AML-193 (cell line): ENCODE measurements at regions not wholly inside any gene's neighbourhood (a gene's known extent, or its start where the extent isn't known, plus 50 kb on each side); places are given as distances from the start of the nearest gene placed in this dataset.

Experiments used
- DNase-seq, 2 experiments: peaks; one replicate each; lab custom pipeline; 2025; lab: John Stamatoyannopoulos, UW

DNA sequence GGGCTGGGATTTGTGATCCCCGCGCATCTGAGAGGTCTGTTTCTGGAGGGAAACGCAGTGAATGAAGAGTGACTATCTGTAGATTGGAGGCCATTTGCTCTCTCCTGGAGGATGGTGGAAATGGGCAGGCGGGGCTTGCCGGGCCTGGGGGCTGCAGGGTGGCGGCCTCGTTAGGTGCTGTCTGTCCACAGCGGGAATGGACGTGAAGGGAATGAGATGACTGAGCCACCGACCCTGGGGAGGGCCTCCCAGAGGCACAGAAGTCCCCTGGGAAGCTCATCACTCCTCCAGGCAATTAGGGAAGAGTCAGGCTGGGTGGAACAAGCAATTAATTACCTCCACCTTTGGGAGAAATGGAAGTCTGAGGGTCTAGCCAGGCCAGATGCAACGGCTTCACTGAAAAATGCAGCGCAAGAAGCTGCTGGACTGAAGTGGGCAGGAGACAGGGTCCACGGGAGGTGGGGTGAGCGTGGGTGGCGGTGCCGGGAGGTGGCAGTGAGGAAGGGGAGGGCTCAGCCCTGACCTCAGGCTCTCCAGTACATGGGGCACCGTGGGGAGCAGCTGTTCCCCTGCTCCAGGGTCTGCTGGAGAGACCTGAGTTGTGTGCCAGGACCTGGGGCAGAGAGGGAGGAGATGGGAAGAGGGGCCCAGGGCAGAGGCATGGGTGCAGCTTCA lies 524.5 kb downstream of the BRD1 start:
- no peak for DNase-seq

DNA sequence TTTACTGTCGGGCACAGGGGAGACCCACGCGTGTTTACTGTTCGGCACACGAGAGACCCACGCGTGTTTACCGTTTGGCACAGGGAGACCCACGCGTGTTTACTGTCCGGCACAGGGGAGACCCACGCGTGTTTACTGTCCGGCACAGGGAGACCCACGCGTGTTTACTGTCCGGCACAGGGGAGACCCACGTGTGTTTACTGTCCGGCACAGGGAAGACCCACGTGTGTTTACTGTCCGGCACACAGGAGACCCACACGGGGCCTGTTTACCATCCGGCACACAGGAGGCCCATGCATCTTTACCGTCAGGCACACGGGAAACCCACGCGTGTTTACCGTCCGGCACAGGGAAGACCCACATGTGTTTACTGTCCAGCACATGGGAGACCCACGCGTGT lies 525.1 kb downstream of the BRD1 start:
- no peak for DNase-seq

DNA sequence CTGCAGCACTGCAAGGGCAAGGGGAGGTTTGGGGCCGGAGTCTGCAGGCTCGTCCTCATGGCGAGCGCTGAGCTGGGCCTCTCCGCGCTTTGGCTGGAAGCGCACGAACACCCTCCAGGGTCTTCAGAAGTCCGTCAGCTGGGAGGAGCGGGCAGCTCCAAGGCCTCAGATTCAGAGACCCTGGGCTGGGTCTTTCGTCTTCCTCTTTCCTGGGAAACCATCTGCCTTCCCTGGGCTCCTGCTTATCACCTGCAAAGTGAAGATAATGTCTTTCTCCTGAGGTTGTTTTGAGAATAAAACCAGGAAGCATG lies 525.6 kb downstream of the BRD1 start:
- no peak for DNase-seq

DNA sequence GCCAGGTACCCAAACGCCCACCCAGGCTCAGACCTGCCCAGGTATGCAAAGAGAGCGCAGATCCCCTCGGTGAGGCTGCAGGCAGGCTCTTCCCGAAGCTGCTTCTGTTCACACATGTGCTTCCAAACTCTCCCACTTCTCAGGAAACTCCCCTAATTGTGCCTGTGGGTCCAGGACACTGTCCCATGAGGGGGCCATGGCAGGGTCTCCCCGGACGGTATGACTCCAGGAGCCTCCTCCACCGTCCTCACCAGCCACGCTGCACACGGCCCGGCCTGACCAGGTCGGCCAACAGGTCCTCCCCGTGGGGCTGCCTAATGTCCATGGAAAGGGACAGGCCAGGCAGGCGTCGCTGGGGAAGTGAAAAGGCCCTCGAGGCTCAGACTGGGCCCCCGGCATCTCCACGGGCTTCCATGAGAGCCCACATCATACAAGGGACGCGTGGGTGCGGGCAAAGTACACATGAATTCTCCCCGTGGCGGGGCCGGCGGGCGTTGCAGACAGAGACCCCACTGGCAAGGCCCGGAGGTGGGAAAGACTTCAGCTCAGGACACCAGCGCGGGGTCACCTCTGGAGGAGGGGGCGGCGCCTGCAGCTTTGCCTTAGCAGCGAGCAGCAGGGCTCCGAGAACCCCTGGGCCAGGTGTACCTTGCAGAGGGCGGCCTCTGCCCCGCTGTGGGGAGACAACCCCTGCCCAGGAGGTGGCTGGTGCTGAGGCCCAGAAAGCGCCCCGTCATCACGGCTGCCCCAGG lies 526.1 kb downstream of the BRD1 start:
- no peak for DNase-seq

DNA sequence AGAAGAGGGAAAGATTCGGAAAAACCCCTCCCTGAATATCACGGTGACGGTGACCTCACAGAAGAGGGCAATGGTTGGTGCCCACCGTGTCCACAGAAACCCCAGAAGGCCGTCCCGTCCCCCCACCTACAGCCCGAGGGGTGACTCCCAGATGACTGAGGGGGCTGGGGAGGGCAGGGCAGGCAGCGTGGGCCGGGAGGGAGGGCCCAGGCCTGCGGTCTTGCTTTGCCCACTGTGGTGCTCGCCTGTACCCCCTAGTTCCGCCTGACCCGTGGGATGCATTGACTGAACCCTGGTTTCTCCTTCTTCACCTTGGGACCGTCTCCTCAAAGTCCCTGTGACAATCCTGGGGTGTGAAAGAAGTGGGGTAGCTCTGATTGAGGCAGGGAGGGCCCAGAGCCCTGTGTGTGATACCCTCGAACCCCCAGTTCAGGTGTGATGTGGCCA lies 526.7 kb downstream of the BRD1 start:
- DNase-seq: no peak

DNA sequence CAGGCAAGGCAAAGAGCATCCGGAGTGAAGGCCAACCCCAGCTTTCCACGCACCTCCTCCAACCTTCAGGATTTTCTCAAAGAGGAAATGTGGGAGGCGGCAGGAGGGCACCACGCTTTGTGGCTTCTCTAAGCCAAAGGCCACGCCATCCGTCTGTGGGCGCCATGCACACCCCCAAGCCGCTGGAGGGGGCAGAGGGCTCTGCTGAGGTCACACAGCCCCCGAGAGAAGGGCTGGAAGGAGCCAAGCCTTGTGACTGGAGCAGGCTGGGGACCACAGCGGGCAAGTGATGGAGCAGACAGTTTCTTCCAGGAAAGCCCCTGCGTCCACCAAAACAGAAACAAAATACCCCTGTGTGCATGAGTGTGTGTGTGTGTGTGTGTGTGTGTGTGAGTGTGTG lies 527.4 kb downstream of the BRD1 start:
- no peak for DNase-seq

DNA sequence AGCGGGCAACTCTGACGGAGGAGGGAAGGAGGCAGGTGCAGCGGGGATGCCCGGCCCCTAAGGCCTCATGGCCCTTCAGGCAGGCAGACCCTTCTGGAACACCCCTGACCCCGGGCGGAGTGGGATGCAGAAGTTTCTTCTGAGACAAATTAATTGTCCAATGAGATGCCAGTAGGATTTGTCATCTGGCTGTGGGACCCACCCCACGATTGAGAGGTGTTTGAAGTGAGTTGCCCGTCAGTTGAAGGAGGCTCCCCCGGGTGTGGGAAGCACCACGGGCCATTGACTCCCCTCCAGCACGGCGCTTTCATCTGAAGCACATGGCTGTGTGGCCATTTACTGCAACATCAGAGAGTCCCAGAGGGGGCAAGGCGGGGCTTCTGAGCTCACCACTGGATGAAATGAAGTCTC lies 527.8 kb downstream of the BRD1 start:
- DNase-seq: no peak

DNA sequence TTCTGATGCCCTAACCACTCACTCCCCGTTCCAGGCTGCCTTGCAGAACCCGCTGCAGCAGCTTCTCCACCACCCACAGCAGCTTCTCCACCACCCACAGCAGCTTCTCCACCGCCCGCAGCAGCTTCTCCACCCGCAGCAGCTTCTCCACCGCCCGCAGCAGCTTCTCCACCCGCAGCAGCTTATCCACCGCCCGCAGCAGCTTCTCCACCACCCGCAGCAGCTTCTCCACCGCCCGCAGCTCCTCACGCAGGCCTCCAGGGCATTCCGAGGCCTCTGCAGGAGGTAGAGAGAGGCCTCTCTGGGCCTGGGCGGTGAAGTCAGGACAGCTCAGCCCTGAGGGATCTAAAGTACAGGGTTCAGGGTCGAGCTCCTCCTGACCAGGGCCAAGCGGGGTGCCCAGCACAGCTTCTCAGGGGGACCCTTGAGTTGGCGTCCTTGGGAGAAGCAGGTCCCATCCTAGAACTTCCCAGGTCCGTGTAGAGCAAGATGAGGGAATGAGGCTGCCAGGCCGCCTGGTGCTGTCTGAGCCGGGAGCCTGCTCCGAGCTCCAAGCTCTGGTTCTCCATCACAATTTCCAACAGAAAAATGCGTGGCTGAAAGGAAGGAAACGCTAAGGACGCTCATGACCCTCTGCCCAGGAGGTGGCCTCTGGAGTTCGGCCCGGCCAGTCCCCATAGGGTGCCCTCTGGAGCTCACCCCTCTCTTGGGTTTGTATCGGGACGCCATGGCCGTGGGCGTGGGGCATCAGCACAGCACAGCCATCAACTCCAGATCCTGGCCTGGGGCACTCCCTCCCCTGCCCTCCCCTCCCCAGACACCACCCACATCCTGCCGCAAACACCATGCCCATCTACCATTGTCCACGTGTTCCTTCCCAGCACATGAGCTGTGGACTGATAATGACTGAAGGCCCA lies 528.6 kb downstream of the BRD1 start:
- no peak for DNase-seq

DNA sequence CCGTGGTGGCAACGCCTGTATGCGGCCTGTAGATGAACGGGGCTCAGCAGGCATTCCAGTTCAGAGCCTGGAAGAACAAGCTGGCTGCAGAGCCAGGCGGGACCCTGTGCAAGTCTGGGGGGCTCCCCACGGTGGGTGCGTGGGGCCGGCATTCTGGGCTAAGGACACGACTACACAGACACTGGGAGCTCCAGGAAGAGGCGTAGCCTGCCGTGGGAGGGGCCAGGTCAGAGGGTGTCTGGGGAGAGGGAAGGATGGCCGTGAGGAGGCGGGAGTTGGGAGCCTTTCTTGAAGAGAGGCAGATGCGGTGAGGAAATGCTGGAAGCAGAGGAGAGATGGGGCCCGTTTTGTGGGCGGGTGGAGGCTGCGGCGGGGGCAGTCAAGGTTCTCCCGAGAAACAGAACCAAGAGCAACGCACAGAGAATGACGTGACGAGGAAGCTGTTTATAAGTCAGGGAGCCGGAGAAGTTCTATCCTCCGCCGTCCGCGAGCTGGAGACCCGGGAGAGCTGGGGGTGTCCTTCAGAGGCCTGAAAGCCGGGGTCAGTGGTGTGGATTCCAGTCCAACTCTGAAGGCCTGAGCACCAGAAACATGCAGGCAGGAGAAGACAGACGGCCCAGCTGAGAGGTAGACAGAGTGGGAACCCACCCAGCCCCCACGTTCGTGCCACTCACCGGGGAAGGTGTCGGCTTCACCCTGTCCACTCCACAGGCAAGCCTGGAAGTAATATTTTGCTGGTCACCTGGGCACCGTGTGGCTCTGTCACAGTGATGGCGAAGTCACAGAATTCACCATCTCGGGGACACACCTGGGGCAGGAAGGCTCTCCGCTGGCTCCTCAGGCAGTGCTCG lies 529.6 kb downstream of the BRD1 start:
- no peak for DNase-seq

DNA sequence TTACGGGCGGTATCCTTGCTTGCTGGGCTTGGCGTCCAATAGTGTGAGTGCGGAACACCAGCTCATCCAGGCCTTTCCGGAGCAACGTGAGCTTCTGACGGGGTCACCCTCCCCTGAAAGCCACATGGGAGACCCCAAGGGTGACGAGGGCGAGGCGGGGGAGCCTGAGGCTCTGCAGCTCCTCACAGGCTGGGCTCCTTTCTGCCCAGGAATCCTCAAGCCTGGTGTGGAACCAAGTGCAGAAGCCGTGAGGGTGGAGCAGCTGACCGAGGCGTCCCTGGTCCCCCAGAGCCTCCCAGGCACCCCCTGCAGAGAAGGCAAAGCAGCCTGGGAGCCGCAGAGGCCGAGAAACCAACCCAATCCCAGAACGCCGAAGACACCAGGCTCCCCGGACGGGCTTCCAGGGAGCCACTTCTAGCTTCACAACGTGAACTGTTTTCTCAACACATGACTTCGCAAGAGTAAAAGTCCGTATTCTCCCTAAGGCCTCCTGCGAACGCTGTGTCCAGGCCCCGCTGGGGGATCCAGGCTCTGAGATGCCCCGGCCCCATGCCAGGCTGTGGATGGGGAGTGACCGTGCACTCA lies 530.3 kb downstream of the BRD1 start:
- no peak for DNase-seq

DNA sequence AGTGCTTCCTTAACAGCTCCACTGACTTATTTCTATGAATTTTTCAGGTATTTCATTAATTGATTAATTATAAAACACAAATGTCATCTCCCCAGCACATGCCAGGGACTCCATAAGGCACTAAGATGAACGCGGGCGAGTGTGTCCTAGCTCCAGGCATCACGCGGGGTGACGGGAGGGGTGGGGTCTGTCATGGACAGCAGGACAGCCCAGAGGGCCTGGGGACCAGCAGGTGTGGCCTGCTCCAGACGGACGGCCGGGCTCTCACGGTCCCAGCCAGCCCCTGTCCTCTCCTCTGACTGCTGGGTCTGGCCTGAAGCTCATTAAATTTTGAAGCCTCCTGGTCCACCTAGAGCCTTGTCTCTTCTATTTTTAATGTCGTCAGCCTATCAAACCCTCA lies 531.1 kb downstream of the BRD1 start:
- DNase-seq: no peak

DNA sequence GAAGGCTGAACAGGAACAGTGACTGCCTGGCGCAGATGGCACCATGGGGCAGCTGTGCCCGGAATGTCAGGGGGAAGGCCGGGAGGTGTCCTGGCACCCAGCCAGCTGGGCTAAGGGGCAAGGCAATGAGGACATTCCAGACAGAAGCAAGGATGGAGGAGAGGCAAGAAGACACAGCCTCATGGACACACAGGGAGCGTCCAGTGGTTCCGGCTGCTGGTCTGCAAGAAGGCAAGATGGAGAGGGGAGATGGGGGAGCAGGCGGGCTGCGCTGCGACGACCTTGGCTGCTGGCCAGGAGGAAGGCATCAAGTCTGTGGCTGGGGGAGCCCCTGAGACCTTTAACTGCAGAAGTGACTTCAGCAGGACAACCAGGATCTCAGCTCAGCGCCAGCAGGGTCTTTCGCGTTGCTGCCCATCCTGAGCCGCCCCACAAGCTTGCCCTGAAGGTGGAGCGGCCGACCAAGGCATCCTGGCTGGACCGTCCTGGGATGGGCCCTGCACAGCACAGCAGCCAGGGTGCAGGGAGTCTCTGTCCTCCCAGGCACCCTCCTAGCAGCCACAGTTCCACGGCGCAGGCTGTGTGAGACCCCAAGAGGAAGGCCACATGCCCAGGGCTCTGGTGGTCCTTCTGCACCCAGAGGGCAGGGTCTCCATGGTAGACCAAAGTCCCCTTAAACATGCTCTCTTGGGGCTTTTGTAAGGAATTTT lies 531.7 kb downstream of the BRD1 start:
- DNase-seq: no peak

DNA sequence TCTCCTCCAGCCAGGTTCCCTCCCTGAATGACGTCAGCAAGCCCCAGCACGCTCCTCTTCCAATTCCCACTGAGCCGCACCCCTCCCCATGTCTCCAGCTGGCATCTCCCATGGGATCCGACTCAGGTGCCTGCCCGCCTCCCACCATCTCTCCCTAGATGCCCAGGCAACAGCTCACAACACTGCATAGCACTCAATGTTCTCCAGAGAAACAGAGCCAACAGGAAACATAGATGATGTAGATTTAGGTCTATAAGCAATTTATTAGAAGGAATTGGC lies 532.3 kb downstream of the BRD1 start:
- no peak for DNase-seq

DNA sequence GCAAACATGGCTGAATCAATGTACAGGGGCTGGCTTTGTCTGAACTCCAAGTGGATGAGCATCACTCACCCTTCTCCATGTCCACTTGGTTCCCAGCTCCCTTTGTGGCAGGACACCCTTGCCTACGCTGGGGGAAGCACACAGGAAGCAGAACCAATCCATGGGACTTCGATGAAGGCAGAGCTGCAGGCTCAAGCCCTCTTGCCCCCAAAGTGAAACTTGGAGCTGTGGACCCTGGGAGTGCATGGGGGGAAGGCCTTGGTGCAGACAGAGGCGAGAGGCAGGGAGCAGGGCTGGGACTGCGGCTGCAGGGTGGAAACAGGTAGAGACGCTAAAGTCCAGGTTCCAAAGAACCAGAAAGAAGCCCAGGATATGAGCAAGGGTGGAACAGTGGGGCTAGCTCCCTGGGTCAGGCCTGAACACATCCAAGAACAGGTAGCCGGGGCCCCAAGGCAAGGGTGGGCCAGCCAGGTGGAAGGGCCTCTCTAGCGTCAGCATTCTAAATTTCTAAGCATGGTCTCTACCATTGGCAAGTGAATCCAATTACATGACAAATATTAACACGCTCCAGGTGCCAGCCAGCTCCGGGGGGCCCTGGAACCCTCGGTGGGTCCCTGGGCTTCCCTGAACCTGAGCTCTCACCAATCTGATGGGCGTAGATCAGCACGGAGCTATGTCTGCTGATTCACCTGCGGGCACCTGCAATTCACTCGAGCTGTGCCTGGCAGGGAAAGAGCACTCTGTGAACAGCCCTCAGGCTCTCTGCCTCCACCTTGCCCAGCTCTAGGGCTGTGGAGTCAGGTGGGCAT lies 532.8 kb downstream of the BRD1 start:
- DNase-seq: no peak

DNA sequence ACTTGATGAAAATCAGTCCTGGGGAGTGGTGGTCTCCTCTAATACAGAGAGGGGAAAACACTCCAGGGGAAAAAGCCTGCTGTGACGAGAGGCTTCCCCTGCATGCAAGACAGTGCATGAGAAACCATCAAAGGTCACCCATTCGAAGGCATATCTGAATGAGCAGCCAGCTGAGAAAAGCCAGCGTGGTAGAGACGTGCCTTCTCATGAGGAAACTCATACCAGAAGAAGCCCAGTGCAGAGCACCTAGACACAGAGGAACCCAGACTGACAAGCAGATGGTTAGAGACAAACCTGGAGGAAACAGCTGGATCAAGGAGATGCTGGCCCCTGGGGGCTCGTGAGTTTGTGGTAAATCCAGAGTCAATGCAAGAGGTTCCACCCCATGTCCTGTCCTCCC lies 534.8 kb downstream of the BRD1 start:
- no peak for DNase-seq

DNA sequence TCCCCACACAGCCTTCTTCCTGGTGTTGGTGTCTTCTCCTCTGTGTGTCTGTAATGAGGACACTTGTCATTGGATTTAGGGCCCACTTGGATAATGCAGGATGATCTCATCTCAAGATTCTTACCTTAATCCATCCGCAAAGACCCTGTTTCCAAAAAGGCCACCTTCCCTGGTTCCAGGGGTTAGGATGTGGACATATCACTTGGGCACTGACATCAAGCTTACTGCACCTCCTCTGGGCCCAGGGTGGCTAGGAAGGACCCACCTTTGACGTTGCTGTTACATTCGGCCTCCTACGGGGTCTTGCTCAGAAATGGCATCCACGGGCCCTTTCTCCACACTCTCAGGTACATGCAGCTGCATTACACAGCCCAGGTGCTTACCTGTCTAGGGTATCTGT lies 535.9 kb downstream of the BRD1 start:
- no peak for DNase-seq

DNA sequence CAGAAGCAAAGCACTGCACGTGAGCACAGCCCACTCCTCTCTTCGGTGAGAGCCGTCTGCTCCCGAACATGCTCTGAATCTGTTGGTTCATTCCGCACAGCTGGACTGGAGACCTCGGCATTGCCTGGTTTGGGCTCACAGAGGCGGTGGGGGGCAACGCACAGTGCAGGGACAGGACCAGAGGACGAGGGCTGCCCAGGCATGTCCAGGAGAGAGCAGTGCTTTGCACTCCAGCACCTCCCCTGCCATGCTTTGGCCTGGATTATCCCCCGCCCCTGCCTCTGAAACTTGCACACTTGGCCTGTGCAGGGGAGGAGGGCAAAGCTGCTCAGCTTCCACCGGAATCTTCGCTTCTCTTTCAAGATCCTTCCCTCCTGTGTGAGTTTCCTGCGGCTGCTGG lies 536.5 kb downstream of the BRD1 start:
- no peak for DNase-seq

DNA sequence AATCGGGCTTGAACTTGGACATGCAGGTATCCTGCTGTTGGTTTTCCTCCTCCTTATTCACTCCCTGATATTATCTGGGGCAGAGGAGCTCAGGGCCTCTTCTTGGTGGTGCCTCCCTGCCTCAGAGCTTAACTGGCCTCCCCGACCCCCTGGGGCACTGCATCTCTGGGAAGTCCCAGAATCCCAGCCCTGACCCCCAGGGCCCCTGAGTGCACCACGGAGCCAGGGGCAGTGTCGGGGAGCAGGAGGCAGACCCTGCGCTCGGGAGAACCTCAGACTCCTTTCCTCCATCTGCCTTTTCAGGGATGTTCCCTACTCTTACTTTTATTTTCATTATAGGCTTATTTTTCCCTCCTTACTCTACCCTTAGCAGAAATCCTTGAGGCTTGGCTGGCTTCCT lies 537.0 kb downstream of the BRD1 start:
- DNase-seq: no peak

DNA sequence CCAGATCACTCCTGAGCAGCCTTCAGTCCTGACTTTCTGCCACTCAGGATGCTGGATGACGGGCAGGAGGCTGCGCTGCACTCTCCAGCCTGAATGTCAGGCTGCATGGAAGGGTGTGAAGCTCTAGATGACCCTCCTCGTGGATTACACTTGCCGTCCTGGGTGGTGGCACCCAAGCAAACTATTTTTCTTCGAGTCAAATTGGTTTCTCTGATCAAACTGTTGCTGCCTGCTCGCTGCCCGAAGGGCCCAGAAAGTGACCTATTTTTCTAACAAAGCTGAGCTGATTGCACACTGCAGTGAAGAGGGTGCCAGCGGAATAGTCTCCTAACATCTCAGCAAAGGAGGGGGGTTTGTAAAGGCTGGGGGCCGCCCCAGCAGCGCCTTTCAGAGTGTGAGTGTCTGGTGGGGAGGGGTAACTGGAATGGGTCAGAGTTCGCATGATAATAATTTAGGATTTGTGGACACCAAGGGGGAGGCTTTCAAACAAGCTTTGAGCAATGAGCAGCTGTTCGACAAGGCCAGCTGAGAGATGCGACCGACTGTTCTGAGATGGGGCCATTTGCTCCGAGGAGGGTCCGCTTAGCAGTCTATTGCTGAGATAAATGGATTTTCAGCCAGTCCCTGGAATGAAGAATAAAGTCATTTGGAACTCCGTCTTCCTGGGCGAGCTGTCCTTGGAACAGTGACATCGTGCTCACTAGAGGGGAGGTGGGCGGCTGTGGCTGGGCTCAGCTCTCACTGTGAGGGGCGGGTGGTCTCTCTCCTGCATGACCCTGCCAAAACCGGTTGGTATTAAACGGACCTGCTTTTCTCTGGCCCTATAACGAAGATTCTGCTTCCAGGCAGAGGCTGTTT lies 537.6 kb downstream of the BRD1 start:
- DNase-seq: no peak
